ENCODE measurements at regions not wholly inside any gene's neighbourhood (a gene's known extent, or its start where the extent isn't known, plus 50 kb on each side); places are given as distances from the start of the nearest gene placed in this dataset.

DNA sequence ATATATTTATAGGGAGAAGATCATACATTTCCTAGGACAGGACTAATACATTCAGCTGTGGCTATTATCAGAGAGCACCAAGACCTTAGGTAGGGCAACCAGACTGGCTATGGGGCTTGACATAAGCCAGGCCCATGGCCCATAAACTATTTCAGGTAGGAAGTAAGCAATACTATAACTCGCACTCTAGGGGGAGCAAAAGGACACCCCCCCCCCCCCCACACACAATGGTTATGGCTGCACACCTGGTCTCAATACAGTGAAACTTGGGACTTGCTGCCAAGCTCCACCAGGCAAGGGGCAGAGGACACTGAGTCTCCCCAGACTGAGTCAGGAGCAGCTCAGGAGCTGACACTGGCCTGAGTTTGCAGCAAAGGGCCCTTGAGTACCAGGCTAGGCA lies 348.9 kb upstream of the ASIC2 start:
- Histone ChIP-seq H3K36me3 (no peaks in the 10 kb centered on the region), H3K9me3 (no peaks in the 10 kb centered on the region), H3K27ac (no peak overlapping the region), H3K4me3 (ENCODE audit: low read depth in 1 of 2, low read length in 1 of 2) (no peak overlapping the region), H3K4me1 (ENCODE audit: control insufficient read depth in 1 of 2, insufficient read depth in 1 of 2, low read depth in 1 of 2, low read length in 1 of 2) (peaks cover 0 to 38% of the 10 kb centered on the region in 2 experiments), H3K27me3 (peaks cover 29% of the 10 kb centered on the region)
- TF ChIP-seq, protein P1, sequence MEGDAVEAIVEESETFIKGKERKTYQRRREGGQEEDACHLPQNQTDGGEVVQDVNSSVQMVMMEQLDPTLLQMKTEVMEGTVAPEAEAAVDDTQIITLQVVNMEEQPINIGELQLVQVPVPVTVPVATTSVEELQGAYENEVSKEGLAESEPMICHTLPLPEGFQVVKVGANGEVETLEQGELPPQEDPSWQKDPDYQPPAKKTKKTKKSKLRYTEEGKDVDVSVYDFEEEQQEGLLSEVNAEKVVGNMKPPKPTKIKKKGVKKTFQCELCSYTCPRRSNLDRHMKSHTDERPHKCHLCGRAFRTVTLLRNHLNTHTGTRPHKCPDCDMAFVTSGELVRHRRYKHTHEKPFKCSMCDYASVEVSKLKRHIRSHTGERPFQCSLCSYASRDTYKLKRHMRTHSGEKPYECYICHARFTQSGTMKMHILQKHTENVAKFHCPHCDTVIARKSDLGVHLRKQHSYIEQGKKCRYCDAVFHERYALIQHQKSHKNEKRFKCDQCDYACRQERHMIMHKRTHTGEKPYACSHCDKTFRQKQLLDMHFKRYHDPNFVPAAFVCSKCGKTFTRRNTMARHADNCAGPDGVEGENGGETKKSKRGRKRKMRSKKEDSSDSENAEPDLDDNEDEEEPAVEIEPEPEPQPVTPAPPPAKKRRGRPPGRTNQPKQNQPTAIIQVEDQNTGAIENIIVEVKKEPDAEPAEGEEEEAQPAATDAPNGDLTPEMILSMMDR (IDR thresholded peaks at IDR 0.05), result no peak

DNA sequence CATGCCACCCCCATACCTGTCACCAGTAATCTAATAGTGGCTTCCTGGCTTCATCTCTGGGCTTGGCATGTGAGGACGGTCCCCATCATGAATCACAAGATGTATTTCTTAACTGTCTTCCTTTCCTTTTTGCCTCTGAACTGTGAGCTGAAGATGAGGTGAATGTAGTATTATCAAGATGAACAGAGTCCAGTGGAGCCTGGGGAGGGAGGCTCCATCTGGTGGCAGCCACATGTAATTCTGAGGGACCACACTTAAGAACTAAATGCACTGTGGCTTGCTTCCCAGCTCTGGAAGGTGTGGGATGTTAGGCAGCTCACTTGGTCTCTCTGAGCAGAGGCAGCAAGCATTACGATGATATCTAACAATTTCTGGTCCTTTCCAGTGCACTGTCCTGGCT lies 354.9 kb upstream of the ASIC2 start:
- TF ChIP-seq, protein P1 (IDR thresholded peaks at IDR 0.05), result no peak
- no peak overlapping the region for H3K4me3 ChIP-seq (ENCODE audit: low read depth in 1 of 2, low read length in 1 of 2)
- H3K36me3 ChIP-seq, result no peaks in the 10 kb centered on the region
- peaks cover 79% of the 10 kb centered on the region for H3K27me3 ChIP-seq
- H3K4me1 ChIP-seq (ENCODE audit: control insufficient read depth in 1 of 2, insufficient read depth in 1 of 2, low read depth in 1 of 2, low read length in 1 of 2), result no peaks in the 10 kb centered on the region
- no peaks in the 10 kb centered on the region for H3K9me3 ChIP-seq
- H3K27ac ChIP-seq, result no peak overlapping the region

DNA sequence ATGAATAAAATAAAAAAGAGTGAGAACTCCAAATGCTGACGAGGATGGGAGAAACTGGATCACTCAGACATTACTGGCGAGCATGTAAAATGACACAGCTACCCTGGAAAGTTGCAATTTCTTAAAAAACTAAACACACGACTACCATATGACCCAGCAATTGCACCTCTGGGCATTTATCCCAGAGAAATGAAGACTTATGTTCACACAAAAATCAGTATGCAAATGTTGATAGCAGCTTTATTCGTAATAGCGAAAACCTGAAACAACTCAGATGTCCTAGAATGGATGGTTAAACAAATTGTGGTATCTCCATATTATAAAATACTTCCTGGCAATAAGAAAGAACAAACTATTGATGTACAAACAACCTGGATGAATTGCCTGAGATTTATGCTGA lies 357.2 kb upstream of the ASIC2 start:
- no peaks in the 10 kb centered on the region for H3K9me3 ChIP-seq
- TF ChIP-seq, protein P1 (IDR thresholded peaks at IDR 0.05), result no peak

DNA sequence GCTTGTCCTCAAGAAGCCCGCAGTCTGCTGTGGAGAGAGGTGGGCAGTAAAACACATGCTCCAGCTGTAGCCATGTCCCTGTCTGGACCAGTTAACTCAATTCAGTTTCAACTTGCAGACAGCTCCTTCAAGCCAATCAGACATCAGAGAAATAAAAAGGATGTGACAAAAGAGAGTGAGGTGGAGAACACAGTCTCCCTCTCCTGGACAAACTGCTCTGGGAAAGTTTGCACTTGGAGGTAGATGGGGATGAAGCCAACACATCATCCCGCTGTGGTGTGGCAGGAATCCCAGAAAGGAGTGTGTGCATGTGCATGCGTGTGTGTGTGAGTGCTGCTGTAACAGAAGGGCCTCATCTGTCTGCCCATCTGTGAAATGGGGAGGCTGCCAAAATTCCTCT lies 358.6 kb upstream of the ASIC2 start:
- Histone ChIP-seq H3K4me1 (ENCODE audit: control insufficient read depth in 1 of 2, insufficient read depth in 1 of 2, low read depth in 1 of 2, low read length in 1 of 2) (no peaks in the 10 kb centered on the region), H3K27me3 (peaks cover 75% of the 10 kb centered on the region), H3K36me3 (no peaks in the 10 kb centered on the region), H3K4me3 (ENCODE audit: low read depth in 1 of 2, low read length in 1 of 2) (no peak overlapping the region), H3K9me3 (no peaks in the 10 kb centered on the region), H3K27ac (no peak overlapping the region)
- TF ChIP-seq, protein P1 (IDR thresholded peaks at IDR 0.05), result no peak

More for the DNA sequence above, 357.2 kb upstream of the ASIC2 start:
- Histone ChIP-seq H3K4me3 (ENCODE audit: low read depth in 1 of 2, low read length in 1 of 2) (no peak overlapping the region), H3K27ac (no peak overlapping the region), H3K36me3 (no peaks in the 10 kb centered on the region), H3K4me1 (ENCODE audit: control insufficient read depth in 1 of 2, insufficient read depth in 1 of 2, low read depth in 1 of 2, low read length in 1 of 2) (no peaks in the 10 kb centered on the region), H3K27me3 (peaks cover 84% of the 10 kb centered on the region)

DNA sequence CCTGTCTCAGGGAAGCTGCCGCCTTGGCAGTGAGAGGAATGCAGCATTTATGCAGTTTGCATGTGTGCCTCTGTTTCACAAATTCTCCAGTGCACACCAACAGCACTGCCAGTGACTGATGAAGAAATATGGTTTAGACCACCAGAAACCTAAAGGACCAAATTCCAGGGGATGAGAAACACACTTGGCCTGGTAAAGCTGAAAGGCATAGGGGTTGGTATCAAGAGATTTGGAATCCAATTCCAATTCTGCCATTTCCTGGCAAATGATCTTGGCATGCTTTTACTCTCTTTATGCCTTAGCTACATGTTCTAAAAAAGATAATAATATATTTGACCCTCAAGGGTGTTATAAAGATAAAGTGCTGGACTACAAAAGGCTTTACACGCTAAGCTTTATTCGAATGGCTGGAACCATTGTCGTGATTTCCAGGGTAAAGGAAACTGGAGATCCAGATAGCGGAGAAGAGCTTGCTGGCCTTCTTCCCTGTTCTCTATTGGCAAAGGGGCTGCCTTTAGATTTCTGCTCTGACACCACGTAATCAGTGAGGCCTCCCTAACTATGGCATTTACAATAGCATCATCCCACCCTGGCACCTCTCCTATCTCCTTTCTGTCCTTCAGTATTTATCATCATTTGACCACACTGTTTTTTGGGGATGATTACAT lies 359.8 kb upstream of the ASIC2 start:
- Histone ChIP-seq H3K27ac (no peak overlapping the region), H3K4me1 (ENCODE audit: control insufficient read depth in 1 of 2, insufficient read depth in 1 of 2, low read depth in 1 of 2, low read length in 1 of 2) (no peaks in the 10 kb centered on the region), H3K36me3 (no peaks in the 10 kb centered on the region), H3K27me3 (peaks cover 69% of the 10 kb centered on the region), H3K4me3 (ENCODE audit: low read depth in 1 of 2, low read length in 1 of 2) (no peak overlapping the region), H3K9me3 (no peaks in the 10 kb centered on the region)
- TF ChIP-seq, protein P1 (IDR thresholded peaks at IDR 0.05), result no peak

Measured in neutrophil (primary cell).